SK-N-SH (cell line): ENCODE measurements at regions not wholly inside any gene's neighbourhood (a gene's known extent, or its start where the extent isn't known, plus 50 kb on each side); places are given as distances from the start of the nearest gene placed in this dataset.

Source experiments
- CTCF ChIA-PET: fragments of 300-600, 350-600 bp; formaldehyde crosslinking; extraction: SDS; loops from one replicate; lab custom pipeline; 2021; lab: Yijun Ruan, JAX
- POLR2A ChIA-PET: fragments of 350-600 bp; sonication (Branson Sonifier 250); formaldehyde crosslinking; extraction: SDS; loops from one replicate; lab custom pipeline; 2020; ENCODE audit warnings: antibody characterized with exemption, inconsistent platforms; lab: Yijun Ruan, JAX
- DNase-seq: peaks from one replicate; pipeline ENCODE4 v3.0.0; 2012
- H2AFZ ChIP-seq: fragments of 200-600 bp; sonication (generic); 2 replicates; pipeline ENCODE4 v1.8.1; 2016; ENCODE audit warnings: antibody characterized with exemption, mild to moderate bottlenecking, low read depth
- H3F3A ChIP-seq: fragments of 200-600 bp; sonication (generic); replicated peaks from 2 replicates; pipeline ENCODE3; 2016; ENCODE audit warnings: antibody characterized with exemption, mild to moderate bottlenecking; ENCODE audit not compliant: insufficient read depth
- H3K27ac ChIP-seq, 2 experiments: fragments of 200-500 bp in 1 of 2; fragments of 200-600 bp in 1 of 2; sonication (Bioruptor generic) in 1 of 2; sonication (generic), shearing (Covaris generic) in 1 of 2; 2 replicates each; pipeline versions ENCODE4 v1.5.1 to v1.6.1; 2014 to 2016; ENCODE audit warnings: low read depth in 2 of 2, inconsistent platforms in 1 of 2, low read length in 1 of 2, mild to moderate bottlenecking in 1 of 2, mixed read lengths in 1 of 2
- H3K27me3 ChIP-seq: fragments of 200-600 bp; sonication (generic), shearing (Covaris generic); 2 replicates; pipeline ENCODE4 v1.6.1; 2016; ENCODE audit warnings: mixed run types; ENCODE audit not compliant: insufficient read depth
- H3K36me3 ChIP-seq, 2 experiments: fragments of 200-500 bp in 1 of 2; fragments of 200-600 bp in 1 of 2; sonication (Bioruptor generic) in 1 of 2; sonication (generic) in 1 of 2; replicated peaks in 1 of 2; 2 replicates each; pipeline versions ENCODE3 to v1.5.1; 2014 to 2016; ENCODE audit warnings: low read length in 1 of 2, mild to moderate bottlenecking in 1 of 2; ENCODE audit not compliant: insufficient read depth in 2 of 2, control insufficient read depth in 1 of 2
- H3K4me1 ChIP-seq, 2 experiments: fragments of 200-500 bp in 1 of 2; fragments of 200-600 bp in 1 of 2; sonication (Bioruptor generic) in 1 of 2; sonication (generic), shearing (Covaris generic) in 1 of 2; 2 replicates each; pipeline versions ENCODE4 v1.5.1 to v1.6.1; 2014 to 2016; ENCODE audit warnings: low read depth in 1 of 2, low read length in 1 of 2, mixed run types in 1 of 2; ENCODE audit not compliant: insufficient read depth in 2 of 2, control insufficient read depth in 1 of 2
- H3K4me2 ChIP-seq: fragments of 200-600 bp; sonication (generic), shearing (Covaris generic); 2 replicates; pipeline ENCODE4 v1.6.1; 2017; ENCODE audit warnings: mixed run types
- H3K4me3 ChIP-seq, 2 experiments: fragments of 200-500 bp in 1 of 2; fragments of 200-600 bp in 1 of 2; sonication (Bioruptor generic) in 1 of 2; sonication (generic), shearing (Covaris generic) in 1 of 2; 2 replicates each; pipeline versions ENCODE4 v1.5.1 to v1.8.1; 2014 to 2016; ENCODE audit warnings: low read depth in 2 of 2, inconsistent platforms in 1 of 2, low read length in 1 of 2, mild to moderate bottlenecking in 1 of 2, mixed read lengths in 1 of 2, moderate library complexity in 1 of 2
- H3K79me2 ChIP-seq: fragments of 200-600 bp; sonication (generic); 2 replicates; pipeline ENCODE4 v1.8.1; 2017; ENCODE audit warnings: mild to moderate bottlenecking; ENCODE audit not compliant: insufficient read depth
- H3K9ac ChIP-seq: fragments of 200-600 bp; sonication (generic); 2 replicates; pipeline ENCODE4 v1.6.1; 2017; ENCODE audit warnings: mixed run types
- H3K9me2 ChIP-seq: fragments of 200-600 bp; sonication (generic); 2 replicates; pipeline ENCODE4 v1.6.1; 2017; ENCODE audit warnings: mixed run types
- H3K9me3 ChIP-seq: fragments of 200-600 bp; sonication (generic); 2 replicates; pipeline ENCODE4 v1.6.1; 2017; ENCODE audit warnings: mixed run types, mild to moderate bottlenecking, moderate library complexity
- H4K20me1 ChIP-seq: fragments of 200-600 bp; sonication (generic); 2 replicates; pipeline ENCODE4 v1.6.1; 2017; ENCODE audit warnings: mild to moderate bottlenecking, mixed run types; ENCODE audit not compliant: insufficient read depth
- FOSL2 ChIP-seq: IDR thresholded peaks from 2 replicates; pipeline ENCODE4 v1.4.0; 2012; ENCODE audit warnings: low read depth, mild to moderate bottlenecking, moderate library complexity, borderline replicate concordance
- FOXJ3 ChIP-seq: sonication (generic); formaldehyde crosslinking; IDR thresholded peaks from 2 replicates; pipeline ENCODE4 v1.5.1; 2020; ENCODE audit warnings: mild to moderate bottlenecking, missing genetic modification reagents
- FOXM1 ChIP-seq: IDR thresholded peaks from 2 replicates; pipeline ENCODE4 v1.4.0; 2012; ENCODE audit warnings: low read depth, mild to moderate bottlenecking
- GABPA ChIP-seq: IDR thresholded peaks from 2 replicates; pipeline ENCODE4 v1.4.0; 2012; ENCODE audit warnings: low read depth, mild to moderate bottlenecking
- MEF2A ChIP-seq: IDR thresholded peaks from 2 replicates; pipeline ENCODE4 v1.4.0; 2012; ENCODE audit warnings: low read depth, borderline replicate concordance
- NFIC ChIP-seq: IDR thresholded peaks from 2 replicates; pipeline ENCODE4 v1.4.0; 2012; ENCODE audit warnings: borderline replicate concordance
- PBX3 ChIP-seq: IDR thresholded peaks from 2 replicates; pipeline ENCODE4; 2012
- POLR2AphosphoS5 ChIP-seq: IDR thresholded peaks from 2 replicates; pipeline ENCODE4 v1.6.1; 2012; ENCODE audit warnings: low read depth, low read length
- RAD21 ChIP-seq: IDR thresholded peaks from 2 replicates; pipeline ENCODE4 v1.6.1; 2012; ENCODE audit warnings: mild to moderate bottlenecking, low read length
- RFX5 ChIP-seq: IDR thresholded peaks from 2 replicates; pipeline ENCODE4 v1.6.1; 2012; ENCODE audit warnings: mild to moderate bottlenecking, improper control_type of control experiment, low read length
- USF1 ChIP-seq: IDR thresholded peaks from 2 replicates; pipeline ENCODE4 v1.4.0; 2012; ENCODE audit warnings: low read depth, borderline replicate concordance
- USF2 ChIP-seq: fragments of 150-350 bp; IDR thresholded peaks from 2 replicates; pipeline ENCODE4 v1.6.1; 2017; ENCODE audit warnings: antibody characterized with exemption, low read length, low read depth, borderline replicate concordance
- WGBS: methylation state at CpG from one replicate; pipeline ENCODE4 v1.1.6; 2017; ENCODE audit warnings: low lambda C conversion rate; 5-methylcytosine and 5-hydroxymethylcytosine counted together

DNA sequence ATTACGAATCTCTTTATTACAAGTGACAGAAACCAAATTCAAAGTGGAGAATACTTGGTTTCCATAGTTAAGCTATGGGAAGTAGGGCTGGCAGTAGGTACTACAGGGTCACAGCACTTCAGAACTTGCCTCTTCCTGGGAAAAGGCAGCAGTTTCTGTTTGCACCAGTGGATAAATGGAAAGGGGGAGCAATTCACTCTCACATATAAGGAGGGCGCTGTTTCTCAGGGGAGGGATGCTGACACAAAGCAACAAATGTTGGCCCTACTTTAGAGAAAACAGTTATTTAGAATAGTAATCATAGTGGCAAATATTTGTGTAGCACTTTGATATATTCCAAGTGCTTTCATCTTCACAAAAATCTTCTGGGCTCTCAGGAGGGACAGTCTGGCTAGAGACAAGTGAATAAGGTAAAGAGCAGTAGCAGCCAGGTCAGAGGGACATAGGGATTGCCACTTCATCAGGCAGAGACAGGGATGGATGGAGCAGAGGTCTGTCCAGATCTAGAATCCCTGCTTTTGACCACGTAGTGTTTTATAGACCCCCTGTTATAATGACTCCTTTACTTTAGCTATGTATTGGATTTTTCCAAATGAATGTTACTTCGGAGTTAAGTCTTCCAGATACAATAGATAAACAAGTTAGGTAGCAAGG, 554.8 kb upstream of the SGCD start (continued):
- TF ChIP-seq USF2: no peak

DNA sequence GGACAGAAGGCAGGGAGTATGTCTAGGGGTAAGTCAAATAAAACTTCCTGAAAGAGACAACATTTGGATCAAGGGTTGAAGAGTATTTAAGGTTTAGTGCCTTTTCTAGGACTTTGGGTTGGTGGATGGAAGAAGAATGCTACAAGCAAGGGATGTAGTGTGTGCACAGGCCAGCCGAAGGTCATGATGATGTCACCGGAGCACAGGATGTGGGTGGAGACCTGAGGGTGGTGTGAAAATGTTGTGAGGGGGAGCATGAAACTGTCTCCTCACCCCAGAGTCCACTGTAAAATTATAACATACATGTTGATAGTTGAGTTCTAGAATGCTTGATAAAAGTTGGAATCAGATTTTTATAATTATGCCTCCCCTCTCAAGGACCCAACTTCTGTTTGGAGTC, 553.3 kb upstream of the SGCD start:
- WGBS: 32% methylated on average over 2 of the region's 2 CpGs
- no peak overlapping the region for H3K27ac ChIP-seq
- no peaks in the 10 kb centered on the region for H3K79me2 ChIP-seq
- H3K27me3 ChIP-seq: no peaks in the 10 kb centered on the region
- no peaks in the 10 kb centered on the region; the same call in 1 of the 2 replicates for H3K9me3 ChIP-seq
- H4K20me1 ChIP-seq: no peaks in the 10 kb centered on the region
- no peak for DNase-seq
- H2AFZ ChIP-seq: no peak overlapping the region
- ChIA-PET CTCF (no interaction called here), POLR2A (no interaction called here)
- H3F3A ChIP-seq: no peaks in the 10 kb centered on the region
- H3K36me3 ChIP-seq: no peaks in the 10 kb centered on the region
- H3K4me2 ChIP-seq: no peak overlapping the region
- H3K9ac ChIP-seq: no peak overlapping the region
- H3K9me2 ChIP-seq: no peaks in the 10 kb centered on the region
- no peaks in the 10 kb centered on the region for H3K4me1 ChIP-seq
- TF ChIP-seq USF1 (no peak), NFIC (no peak), PBX3 (no peak), USF2 (no peak), MEF2A (no peak), GABPA (no peak), FOSL2 (no peak), POLR2AphosphoS5 (no peak)
- no peak overlapping the region for H3K4me3 ChIP-seq

GRCh38 chr5:155780260-155780659, 546.7 kb upstream of the SGCD start:
- no peak overlapping the region for H3K4me3 ChIP-seq
- no peak for DNase-seq
- POLR2A ChIA-PET: no interaction called here
- no peaks in the 10 kb centered on the region for H3K36me3 ChIP-seq
- H3K27ac ChIP-seq: no peak overlapping the region
- H3K4me1 ChIP-seq: no peaks in the 10 kb centered on the region
- CTCF ChIA-PET: no interaction called here
- no peaks in the 10 kb centered on the region for H3K27me3 ChIP-seq
- no peak overlapping the region for H3K9ac ChIP-seq
- TF ChIP-seq RAD21: no peak
- TF ChIP-seq FOXJ3 (CRISPR knock-in tag): no peak
- no peak for TF ChIP-seq FOSL2
- TF ChIP-seq RFX5: no peak
- TF ChIP-seq FOXM1: no peak
- no peak for TF ChIP-seq GABPA
- 31% methylated on average over 3 of the region's 3 CpGs for WGBS
- H3K9me3 ChIP-seq: no peaks in the 10 kb centered on the region; the same call in 1 of the 2 replicates
- H3K9me2 ChIP-seq: no peaks in the 10 kb centered on the region
- no peaks in the 10 kb centered on the region for H4K20me1 ChIP-seq
- no peaks in the 10 kb centered on the region for H3F3A ChIP-seq
- no peak overlapping the region for H2AFZ ChIP-seq
- no peak overlapping the region for H3K4me2 ChIP-seq
- H3K79me2 ChIP-seq: no peaks in the 10 kb centered on the region
